PFSK-1 (cell line): ENCODE measurements at regions not wholly inside any gene's neighbourhood (a gene's known extent, or its start where the extent isn't known, plus 50 kb on each side); places are given as distances from the start of the nearest gene placed in this dataset.

Experiments
- POLR2AphosphoS5 ChIP-seq: IDR thresholded peaks from 2 replicates; pipeline ENCODE4 v1.6.1; 2012; ENCODE audit warnings: low read depth, mild to moderate bottlenecking, control low read depth, low read length, moderate library complexity
- REST ChIP-seq, 2 experiments: IDR thresholded peaks; 2 replicates each; pipeline versions ENCODE4 v1.6.1 to v1.8.0; 2011 to 2012; ENCODE audit warnings: low read depth in 2 of 2, low read length in 2 of 2, control low read depth in 1 of 2, inconsistent platforms in 1 of 2, mild to moderate bottlenecking in 1 of 2, moderate library complexity in 1 of 2; ENCODE audit not compliant: insufficient read depth in 1 of 2
- TAF1 ChIP-seq: IDR thresholded peaks from 2 replicates; pipeline ENCODE4 v1.6.1; 2012; ENCODE audit warnings: low read length, control low read depth, borderline replicate concordance; ENCODE audit not compliant: insufficient read depth

GRCh38 chr2:240208631-240209211 lies 68.3 kb upstream of the OTOS start:
- TF ChIP-seq POLR2AphosphoS5 (no peak), REST (IDR thresholded peaks at IDR 0.05; ENCODE audit: insufficient read depth in 1 of 2, low read depth in 2 of 2, low read length in 2 of 2) (no peak), TAF1 (no peak)
